K562 (cell line): ENCODE measurements at regions not wholly inside any gene's neighbourhood (a gene's known extent, or its start where the extent isn't known, plus 50 kb on each side); places are given as distances from the start of the nearest gene placed in this dataset.
A peak's percentile ranks its signal among the peaks of the same experiment; 100 is the strongest.

ENCODE experiments used
- C11orf30 ChIP-seq: fragments of 450-650 bp; IDR thresholded peaks from 2 replicates; pipeline ENCODE4 v1.6.1; 2016; ENCODE audit warnings: low read depth, mild to moderate bottlenecking
- CBFA2T2 ChIP-seq: fragments of 450-650 bp; conservative IDR thresholded peaks from 2 replicates; pipeline ENCODE4 v1.6.1; 2017; ENCODE audit warnings: mild to moderate bottlenecking
- CBX1 ChIP-seq: sonication (generic); IDR thresholded peaks from 2 replicates; pipeline ENCODE4 v1.6.1; 2016; ENCODE audit warnings: antibody characterized with exemption, low read depth, mild to moderate bottlenecking
- CSDE1 ChIP-seq, 2 experiments: fragments of 450-650 bp; IDR thresholded peaks; 2 replicates each; pipeline ENCODE4 v1.6.1; 2016; ENCODE audit warnings: mild to moderate bottlenecking in 1 of 2
- FOXM1 ChIP-seq, 2 experiments: fragments of 450-650 bp in 1 of 2; sonication (generic) in 1 of 2; formaldehyde crosslinking in 1 of 2; IDR thresholded peaks; 2 replicates each; pipeline versions ENCODE4 v1.6.1 to v1.9.0; 2017 to 2022; ENCODE audit warnings: low read depth in 2 of 2, mild to moderate bottlenecking in 2 of 2, missing genetic modification reagents in 1 of 2, moderate library complexity in 1 of 2
- MAFG ChIP-seq: fragments of 450-650 bp; conservative IDR thresholded peaks from 2 replicates; pipeline ENCODE4 v1.6.1; 2016; ENCODE audit warnings: missing genetic modification characterization, missing compliant biosample characterization
- SIN3A ChIP-seq, 2 experiments: fragments of 150-350 bp in 1 of 2; IDR thresholded peaks; 2 replicates each; pipeline ENCODE4 v1.6.1; 2011 to 2016; ENCODE audit warnings: borderline replicate concordance in 2 of 2, low read depth in 2 of 2, low read length in 2 of 2, mild to moderate bottlenecking in 2 of 2, moderate library complexity in 2 of 2; ENCODE audit not compliant: control insufficient read depth in 1 of 2
- ZNF174 ChIP-seq: fragments of 250-450 bp; sonication (Bioruptor Pico); IDR thresholded peaks from 2 replicates; pipeline ENCODE4 v1.4.0; 2020; ENCODE audit warnings: mild to moderate bottlenecking
- ZNF212 ChIP-seq: fragments of 450-650 bp; formaldehyde crosslinking; IDR thresholded peaks from 2 replicates; pipeline ENCODE4 v1.4.0; 2020; ENCODE audit warnings: mild to moderate bottlenecking
- TF ChIP-seq, protein P1 (sequence below): fragments of 250-450 bp; sonication (Bioruptor Pico); IDR thresholded peaks from 2 replicates; pipeline ENCODE4 v1.5.1; 2021; ENCODE audit warnings: mild to moderate bottlenecking
- TF ChIP-seq, protein P2 (sequence below): fragments of 250-450 bp; sonication (Bioruptor Pico); IDR thresholded peaks from 2 replicates; pipeline ENCODE4 v1.5.0; 2020; ENCODE audit warnings: mild to moderate bottlenecking, borderline replicate concordance
- TF ChIP-seq, protein P3 (sequence below): fragments of 450-650 bp; formaldehyde crosslinking; IDR thresholded peaks from 2 replicates; pipeline ENCODE4 v1.4.0; 2020; ENCODE audit warnings: mild to moderate bottlenecking, moderate library complexity
- TF ChIP-seq, protein P4 (sequence below), 2 experiments: fragments of 450-650 bp; IDR thresholded peaks; 2 replicates each; pipeline ENCODE4 v1.6.1; 2016

DNA sequence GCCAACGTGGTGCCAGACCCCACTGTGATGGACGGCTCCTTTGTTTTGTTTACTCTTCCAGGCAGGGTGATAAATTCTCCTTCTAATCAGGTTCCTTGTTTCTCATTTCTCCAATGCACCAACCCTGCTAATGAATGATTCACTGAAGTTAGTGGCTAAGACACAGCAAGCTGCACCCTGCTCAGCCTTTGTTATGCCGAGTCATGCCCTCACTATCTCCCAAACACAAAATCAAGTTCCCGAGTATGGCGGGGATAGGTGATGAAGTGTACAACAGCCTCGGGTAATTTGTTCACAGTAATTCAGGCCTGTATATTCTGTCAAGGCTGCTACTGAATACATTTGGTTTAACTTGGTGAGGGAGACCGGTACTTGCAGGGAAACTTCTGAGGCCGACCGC is 83.8 kb upstream of the HS3ST4 start (continued):
- TF ChIP-seq, protein P1, sequence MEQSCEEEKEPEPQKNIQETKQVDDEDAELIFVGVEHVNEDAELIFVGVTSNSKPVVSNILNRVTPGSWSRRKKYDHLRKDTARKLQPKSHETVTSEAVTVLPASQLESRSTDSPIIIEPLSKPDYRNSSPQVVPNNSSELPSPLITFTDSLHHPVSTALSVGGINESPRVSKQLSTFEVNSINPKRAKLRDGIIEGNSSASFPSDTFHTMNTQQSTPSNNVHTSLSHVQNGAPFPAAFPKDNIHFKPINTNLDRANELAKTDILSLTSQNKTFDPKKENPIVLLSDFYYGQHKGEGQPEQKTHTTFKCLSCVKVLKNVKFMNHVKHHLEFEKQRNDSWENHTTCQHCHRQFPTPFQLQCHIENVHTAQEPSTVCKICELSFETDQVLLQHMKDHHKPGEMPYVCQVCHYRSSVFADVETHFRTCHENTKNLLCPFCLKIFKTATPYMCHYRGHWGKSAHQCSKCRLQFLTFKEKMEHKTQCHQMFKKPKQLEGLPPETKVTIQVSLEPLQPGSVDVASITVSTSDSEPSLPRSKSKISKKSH (CRISPR knock-in tag) = no peak
- TF ChIP-seq MAFG (tag) (peak; percentile 84), ZNF174 (CRISPR knock-in tag) (no peak), ZNF212 (CRISPR knock-in tag) (no peak), C11orf30 (peak; percentile 63), CBX1 (no peak), CSDE1 (IDR thresholded peaks at IDR 0.05) (no peak), FOXM1 (IDR thresholded peaks at IDR 0.05; ENCODE audit: low read depth) (no peak), FOXM1 (CRISPR knock-in tag; IDR thresholded peaks at IDR 0.05; ENCODE audit: low read depth) (no peak), CBFA2T2 (no peak), SIN3A (IDR thresholded peaks at IDR 0.05; ENCODE audit: borderline replicate concordance in 2 of 2, control insufficient read depth in 1 of 2, low read depth in 2 of 2, low read length in 2 of 2) (no peak)
- TF ChIP-seq, protein P2, sequence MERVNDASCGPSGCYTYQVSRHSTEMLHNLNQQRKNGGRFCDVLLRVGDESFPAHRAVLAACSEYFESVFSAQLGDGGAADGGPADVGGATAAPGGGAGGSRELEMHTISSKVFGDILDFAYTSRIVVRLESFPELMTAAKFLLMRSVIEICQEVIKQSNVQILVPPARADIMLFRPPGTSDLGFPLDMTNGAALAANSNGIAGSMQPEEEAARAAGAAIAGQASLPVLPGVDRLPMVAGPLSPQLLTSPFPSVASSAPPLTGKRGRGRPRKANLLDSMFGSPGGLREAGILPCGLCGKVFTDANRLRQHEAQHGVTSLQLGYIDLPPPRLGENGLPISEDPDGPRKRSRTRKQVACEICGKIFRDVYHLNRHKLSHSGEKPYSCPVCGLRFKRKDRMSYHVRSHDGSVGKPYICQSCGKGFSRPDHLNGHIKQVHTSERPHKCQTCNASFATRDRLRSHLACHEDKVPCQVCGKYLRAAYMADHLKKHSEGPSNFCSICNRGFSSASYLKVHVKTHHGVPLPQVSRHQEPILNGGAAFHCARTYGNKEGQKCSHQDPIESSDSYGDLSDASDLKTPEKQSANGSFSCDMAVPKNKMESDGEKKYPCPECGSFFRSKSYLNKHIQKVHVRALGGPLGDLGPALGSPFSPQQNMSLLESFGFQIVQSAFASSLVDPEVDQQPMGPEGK (CRISPR knock-in tag) = no peak
- TF ChIP-seq, protein P3, sequence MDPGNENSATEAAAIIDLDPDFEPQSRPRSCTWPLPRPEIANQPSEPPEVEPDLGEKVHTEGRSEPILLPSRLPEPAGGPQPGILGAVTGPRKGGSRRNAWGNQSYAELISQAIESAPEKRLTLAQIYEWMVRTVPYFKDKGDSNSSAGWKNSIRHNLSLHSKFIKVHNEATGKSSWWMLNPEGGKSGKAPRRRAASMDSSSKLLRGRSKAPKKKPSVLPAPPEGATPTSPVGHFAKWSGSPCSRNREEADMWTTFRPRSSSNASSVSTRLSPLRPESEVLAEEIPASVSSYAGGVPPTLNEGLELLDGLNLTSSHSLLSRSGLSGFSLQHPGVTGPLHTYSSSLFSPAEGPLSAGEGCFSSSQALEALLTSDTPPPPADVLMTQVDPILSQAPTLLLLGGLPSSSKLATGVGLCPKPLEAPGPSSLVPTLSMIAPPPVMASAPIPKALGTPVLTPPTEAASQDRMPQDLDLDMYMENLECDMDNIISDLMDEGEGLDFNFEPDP = no peak
- TF ChIP-seq, protein P4, sequence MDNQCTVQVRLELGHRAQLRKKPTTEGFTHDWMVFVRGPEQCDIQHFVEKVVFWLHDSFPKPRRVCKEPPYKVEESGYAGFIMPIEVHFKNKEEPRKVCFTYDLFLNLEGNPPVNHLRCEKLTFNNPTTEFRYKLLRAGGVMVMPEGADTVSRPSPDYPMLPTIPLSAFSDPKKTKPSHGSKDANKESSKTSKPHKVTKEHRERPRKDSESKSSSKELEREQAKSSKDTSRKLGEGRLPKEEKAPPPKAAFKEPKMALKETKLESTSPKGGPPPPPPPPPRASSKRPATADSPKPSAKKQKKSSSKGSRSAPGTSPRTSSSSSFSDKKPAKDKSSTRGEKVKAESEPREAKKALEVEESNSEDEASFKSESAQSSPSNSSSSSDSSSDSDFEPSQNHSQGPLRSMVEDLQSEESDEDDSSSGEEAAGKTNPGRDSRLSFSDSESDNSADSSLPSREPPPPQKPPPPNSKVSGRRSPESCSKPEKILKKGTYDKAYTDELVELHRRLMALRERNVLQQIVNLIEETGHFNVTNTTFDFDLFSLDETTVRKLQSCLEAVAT (IDR thresholded peaks at IDR 0.05) = no peak
